ENCODE measurements at regions not wholly inside any gene's neighbourhood (a gene's known extent, or its start where the extent isn't known, plus 50 kb on each side); places are given as distances from the start of the nearest gene placed in this dataset.

DNA sequence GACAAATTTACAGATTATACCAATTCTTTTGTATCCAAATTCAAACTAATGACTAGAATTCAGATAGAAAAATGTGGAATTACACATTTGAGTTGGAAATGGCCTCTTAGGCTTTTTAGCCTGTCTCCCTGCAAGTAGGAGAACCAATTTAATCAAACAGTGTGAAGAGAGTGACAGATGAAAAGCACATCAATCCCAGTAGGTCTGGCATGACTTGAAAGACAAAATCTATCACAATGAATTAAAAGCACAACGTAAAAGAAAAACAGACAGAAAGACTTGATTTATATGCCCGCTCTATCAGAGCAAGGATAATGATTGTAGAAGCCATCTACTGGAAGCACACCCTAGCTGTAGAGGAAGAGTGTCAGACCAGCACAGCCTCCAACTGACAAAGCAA is 1084.4 kb upstream of the SPRY2 start:
- H3K36me3 Mint-ChIP-seq, result no peaks in the 10 kb centered on the region
- ATAC-seq (ENCODE audit: low read depth), result no peak
- H3K4me1 Mint-ChIP-seq, result no peaks in the 10 kb centered on the region
- H3K27ac Mint-ChIP-seq, result no peak overlapping the region
- H3K27me3 Mint-ChIP-seq, result no peaks in the 10 kb centered on the region
- peaks cover 4% of the 10 kb centered on the region for H3K9me3 Mint-ChIP-seq
- no peak overlapping the region for H3K4me3 Mint-ChIP-seq
- no peak for DNase-seq (ENCODE audit: low spot score in 2 of 2)

DNA sequence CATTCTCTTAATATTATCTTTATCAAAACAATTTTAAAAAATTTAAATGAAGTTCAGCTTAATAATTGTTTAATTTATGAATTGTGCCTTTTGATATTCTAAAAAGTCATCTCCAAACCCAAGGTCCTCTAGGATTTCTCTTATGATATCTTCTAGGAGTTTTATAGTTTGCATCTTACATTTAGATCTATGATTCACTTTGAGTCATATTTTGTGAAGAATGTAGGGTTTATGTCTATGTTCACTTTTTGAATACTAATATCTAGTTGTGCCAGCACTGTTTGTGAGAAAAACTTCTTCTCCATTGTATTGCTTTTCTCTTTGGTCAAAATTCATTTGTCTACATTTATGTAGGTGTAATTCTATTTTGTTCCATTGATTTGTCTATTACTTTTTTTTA is 1068.4 kb upstream of the SPRY2 start:
- H3K4me1 Mint-ChIP-seq, result no peaks in the 10 kb centered on the region
- no peaks in the 10 kb centered on the region for H3K27me3 Mint-ChIP-seq
- peaks cover 4% of the 10 kb centered on the region for H3K9me3 Mint-ChIP-seq
- no peak for DNase-seq (ENCODE audit: low spot score in 2 of 2)
- H3K36me3 Mint-ChIP-seq, result no peaks in the 10 kb centered on the region
- no peak for ATAC-seq (ENCODE audit: low read depth)
- no peak overlapping the region for H3K27ac Mint-ChIP-seq
- no peak overlapping the region for H3K4me3 Mint-ChIP-seq

DNA sequence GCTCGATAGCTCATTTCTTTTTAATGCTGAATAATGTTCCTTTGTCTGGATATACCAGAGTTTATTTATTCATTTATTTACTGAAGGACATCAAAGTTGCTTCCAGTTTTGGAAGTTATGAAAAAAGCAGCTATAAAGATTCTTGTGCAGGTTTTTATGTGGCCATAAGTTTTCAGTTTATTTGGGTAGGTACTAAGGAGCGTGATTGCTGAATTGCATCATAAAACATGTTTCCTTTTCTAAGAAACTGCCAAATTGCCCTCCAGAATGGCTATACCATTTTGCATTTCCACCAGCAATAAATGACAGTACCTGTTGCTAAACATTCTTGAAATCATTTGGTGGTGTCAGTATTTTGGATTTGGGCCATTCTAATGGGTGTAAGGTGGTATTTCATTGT is 1067.7 kb upstream of the SPRY2 start:
- no peak overlapping the region for H3K4me3 Mint-ChIP-seq
- DNase-seq (ENCODE audit: low spot score in 2 of 2) (no peak), ATAC-seq (ENCODE audit: low read depth) (no peak)
- H3K4me1 Mint-ChIP-seq, result no peaks in the 10 kb centered on the region
- no peaks in the 10 kb centered on the region for H3K36me3 Mint-ChIP-seq
- H3K27me3 Mint-ChIP-seq, result no peaks in the 10 kb centered on the region
- H3K27ac Mint-ChIP-seq, result no peak overlapping the region
- H3K9me3 Mint-ChIP-seq, result peaks cover 3% of the 10 kb centered on the region

DNA sequence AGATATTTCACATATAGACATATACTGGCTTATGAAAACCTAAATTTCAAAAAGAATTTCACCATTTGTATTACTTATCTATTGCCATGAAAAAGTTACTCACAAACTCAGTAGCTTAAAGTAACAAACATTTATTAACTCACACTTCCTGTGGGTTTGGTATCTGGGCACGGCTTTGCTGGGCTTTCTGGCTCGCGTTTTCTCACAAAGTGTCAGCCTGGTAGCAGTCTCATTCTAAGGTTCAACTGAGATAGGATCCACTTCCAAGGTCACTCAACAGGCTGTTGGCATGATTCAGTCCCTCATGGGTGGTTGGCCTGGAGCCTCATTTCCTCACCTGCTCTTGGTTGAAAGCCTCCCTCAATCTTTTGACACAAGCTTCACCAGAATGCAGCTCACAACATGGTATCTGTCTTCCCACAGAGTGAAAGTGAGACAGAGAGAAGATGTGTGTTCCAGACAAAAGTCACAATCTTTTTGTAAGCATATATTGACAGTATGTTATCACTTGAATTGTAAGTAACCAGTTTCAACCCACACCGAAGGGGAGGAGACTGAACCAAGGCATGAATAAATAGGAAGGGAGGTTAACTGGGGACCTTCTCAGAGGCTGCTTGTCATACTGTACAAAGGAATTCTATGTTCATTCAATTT is 1065.8 kb upstream of the SPRY2 start:
- Mint-ChIP-seq H3K9me3 (peaks cover 3% of the 10 kb centered on the region), H3K4me3 (no peak overlapping the region), H3K36me3 (no peaks in the 10 kb centered on the region), H3K27me3 (no peaks in the 10 kb centered on the region), H3K4me1 (no peaks in the 10 kb centered on the region), H3K27ac (no peak overlapping the region)
- ATAC-seq (ENCODE audit: low read depth) (no peak), DNase-seq (ENCODE audit: low spot score in 2 of 2) (no peak)

DNA sequence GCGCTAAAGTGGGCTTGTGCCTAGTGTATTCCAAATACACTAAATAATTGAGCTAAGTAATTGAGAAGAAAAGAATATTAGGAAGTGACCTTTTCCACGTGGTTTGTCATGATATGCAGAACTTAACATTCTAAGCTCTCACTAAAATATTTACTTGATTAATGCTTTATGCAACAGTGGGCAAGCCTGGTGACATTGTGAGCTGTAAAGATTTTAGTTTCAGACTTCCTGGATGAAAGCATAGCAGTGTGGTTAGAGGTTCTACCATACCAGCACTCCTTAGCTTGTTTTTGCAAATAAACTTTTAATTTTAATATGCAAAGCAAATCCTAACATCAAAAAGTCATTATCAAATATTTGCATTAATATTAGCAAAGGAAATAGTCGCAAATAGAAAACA is 1065.1 kb upstream of the SPRY2 start:
- no peak for ATAC-seq (ENCODE audit: low read depth)
- H3K4me3 Mint-ChIP-seq, result no peak overlapping the region
- DNase-seq (ENCODE audit: low spot score in 2 of 2), result no peak
- no peaks in the 10 kb centered on the region for H3K36me3 Mint-ChIP-seq
- peaks cover 3% of the 10 kb centered on the region for H3K9me3 Mint-ChIP-seq
- no peaks in the 10 kb centered on the region for H3K4me1 Mint-ChIP-seq
- no peaks in the 10 kb centered on the region for H3K27me3 Mint-ChIP-seq
- no peak overlapping the region for H3K27ac Mint-ChIP-seq

DNA sequence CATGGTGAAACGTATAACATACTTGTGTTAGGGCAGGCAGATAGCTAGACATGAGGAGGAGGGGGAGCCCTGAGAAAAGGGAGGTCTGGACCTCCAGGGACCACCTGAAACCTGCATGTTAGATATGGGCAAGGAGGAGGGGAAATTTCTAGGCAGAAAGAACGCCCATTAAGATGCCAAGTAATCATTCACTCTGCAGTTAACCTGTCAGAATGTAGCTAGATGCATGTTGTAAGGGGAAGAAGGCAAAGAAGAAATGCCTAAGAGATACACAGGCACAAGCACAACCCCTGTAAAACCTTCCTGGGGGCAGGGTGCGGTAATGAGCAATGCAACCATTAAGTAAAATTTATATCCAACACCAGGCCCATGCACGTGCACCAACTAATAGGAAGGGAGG is 1055.3 kb upstream of the SPRY2 start:
- H3K4me1 Mint-ChIP-seq, result no peaks in the 10 kb centered on the region
- no peak overlapping the region for H3K4me3 Mint-ChIP-seq
- H3K9me3 Mint-ChIP-seq, result peaks cover 3% of the 10 kb centered on the region
- H3K27me3 Mint-ChIP-seq, result no peaks in the 10 kb centered on the region
- ATAC-seq (ENCODE audit: low read depth), result no peak
- DNase-seq (ENCODE audit: low spot score in 2 of 2), result no peak
- no peaks in the 10 kb centered on the region for H3K36me3 Mint-ChIP-seq
- H3K27ac Mint-ChIP-seq, result no peak overlapping the region

DNA sequence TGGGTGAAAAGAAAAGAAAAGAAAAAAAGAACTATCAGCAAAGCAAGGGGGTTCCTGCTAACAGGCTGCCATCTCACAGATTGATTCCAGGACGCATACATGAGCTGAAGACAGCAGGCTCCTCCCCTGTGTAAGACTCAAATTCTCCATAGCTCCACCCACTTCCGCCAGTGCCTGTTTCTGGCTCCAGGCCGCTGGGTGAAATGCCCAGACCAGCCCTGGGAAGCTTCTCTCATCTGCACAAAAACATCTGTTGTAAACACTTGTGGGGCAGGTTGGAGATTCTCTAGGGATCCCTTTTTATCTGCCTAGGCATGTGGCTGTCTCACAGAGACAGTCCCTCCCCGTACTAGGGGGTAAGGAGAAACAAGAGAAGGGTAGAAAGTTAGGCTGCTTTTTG is 1054.4 kb upstream of the SPRY2 start:
- no peak overlapping the region for H3K4me3 Mint-ChIP-seq
- ATAC-seq (ENCODE audit: low read depth), result no peak
- no peaks in the 10 kb centered on the region for H3K4me1 Mint-ChIP-seq
- H3K9me3 Mint-ChIP-seq, result peaks cover 3% of the 10 kb centered on the region
- DNase-seq (ENCODE audit: low spot score in 2 of 2), result no peak
- H3K36me3 Mint-ChIP-seq, result no peaks in the 10 kb centered on the region
- H3K27ac Mint-ChIP-seq, result no peak overlapping the region
- H3K27me3 Mint-ChIP-seq, result no peaks in the 10 kb centered on the region

DNA sequence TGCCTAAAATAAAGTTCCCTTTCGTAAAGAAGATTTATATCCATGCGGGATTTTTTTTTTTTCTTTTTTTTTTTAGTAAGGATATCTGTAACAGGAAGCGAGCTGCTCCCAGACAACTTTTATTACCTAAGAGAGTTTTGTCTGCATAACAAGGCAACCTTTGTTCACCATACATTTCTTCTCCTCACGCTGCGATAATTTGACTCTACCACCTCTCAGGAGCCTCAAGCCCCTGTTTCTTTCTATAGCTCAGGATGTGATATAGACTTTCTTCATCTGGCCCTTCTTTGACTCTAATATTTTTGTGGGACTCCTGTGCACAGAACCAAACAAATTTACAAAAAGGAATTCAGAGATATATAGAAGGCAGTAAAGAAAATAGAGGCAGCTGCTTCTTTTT is 1053.7 kb upstream of the SPRY2 start:
- H3K27me3 Mint-ChIP-seq, result no peaks in the 10 kb centered on the region
- H3K9me3 Mint-ChIP-seq, result peaks cover 3% of the 10 kb centered on the region
- no peak for DNase-seq (ENCODE audit: low spot score in 2 of 2)
- no peaks in the 10 kb centered on the region for H3K36me3 Mint-ChIP-seq
- no peak overlapping the region for H3K4me3 Mint-ChIP-seq
- no peaks in the 10 kb centered on the region for H3K4me1 Mint-ChIP-seq
- no peak overlapping the region for H3K27ac Mint-ChIP-seq
- no peak for ATAC-seq (ENCODE audit: low read depth)

DNA sequence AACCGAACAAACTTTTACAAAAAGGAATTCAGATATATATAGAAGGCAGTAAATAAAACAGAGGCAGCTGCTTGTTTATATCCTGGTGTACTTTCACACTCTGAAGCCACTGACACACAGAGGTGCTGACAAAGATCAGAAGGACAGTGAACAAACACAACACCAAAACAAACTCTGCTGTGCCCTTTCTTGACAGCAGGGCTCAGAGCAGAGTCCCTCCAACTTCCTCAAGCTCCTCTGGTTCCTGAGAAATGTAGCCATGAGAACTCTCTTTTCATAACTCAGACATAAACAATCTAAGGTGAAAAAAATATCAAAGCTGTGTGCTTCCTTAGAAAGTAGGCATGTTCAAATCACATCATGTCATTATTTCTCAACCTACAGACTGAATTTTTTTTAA is 1052.8 kb upstream of the SPRY2 start:
- Mint-ChIP-seq H3K36me3 (no peaks in the 10 kb centered on the region), H3K4me3 (no peak overlapping the region), H3K9me3 (peaks cover 2% of the 10 kb centered on the region), H3K27ac (no peak overlapping the region), H3K4me1 (no peaks in the 10 kb centered on the region), H3K27me3 (no peaks in the 10 kb centered on the region)
- no peak for DNase-seq (ENCODE audit: low spot score in 2 of 2)
- no peak for ATAC-seq (ENCODE audit: low read depth)

DNA sequence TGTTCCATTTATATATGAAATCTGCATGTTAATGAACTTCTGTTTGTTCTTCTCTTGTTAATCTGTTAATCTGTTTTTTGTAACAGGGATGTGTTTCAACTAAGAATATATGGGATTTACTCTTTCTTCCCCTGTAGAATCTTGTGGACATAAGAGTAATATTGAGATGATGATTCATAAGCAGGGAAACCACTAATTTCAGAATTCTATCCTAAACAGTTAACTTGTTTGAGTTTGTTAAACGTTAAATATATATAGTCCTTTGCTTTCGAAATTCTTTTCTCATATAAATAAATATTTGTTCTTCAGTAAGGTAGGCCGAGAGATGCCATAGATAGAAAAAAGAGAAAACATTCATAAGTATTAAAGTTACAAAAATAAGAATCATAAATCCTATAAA is 1052.2 kb upstream of the SPRY2 start:
- no peaks in the 10 kb centered on the region for H3K36me3 Mint-ChIP-seq
- no peaks in the 10 kb centered on the region for H3K27me3 Mint-ChIP-seq
- H3K27ac Mint-ChIP-seq, result no peak overlapping the region
- H3K9me3 Mint-ChIP-seq, result peaks cover 2% of the 10 kb centered on the region
- no peak overlapping the region for H3K4me3 Mint-ChIP-seq
- no peaks in the 10 kb centered on the region for H3K4me1 Mint-ChIP-seq
- no peak for ATAC-seq (ENCODE audit: low read depth)
- no peak for DNase-seq (ENCODE audit: low spot score in 2 of 2)

DNA sequence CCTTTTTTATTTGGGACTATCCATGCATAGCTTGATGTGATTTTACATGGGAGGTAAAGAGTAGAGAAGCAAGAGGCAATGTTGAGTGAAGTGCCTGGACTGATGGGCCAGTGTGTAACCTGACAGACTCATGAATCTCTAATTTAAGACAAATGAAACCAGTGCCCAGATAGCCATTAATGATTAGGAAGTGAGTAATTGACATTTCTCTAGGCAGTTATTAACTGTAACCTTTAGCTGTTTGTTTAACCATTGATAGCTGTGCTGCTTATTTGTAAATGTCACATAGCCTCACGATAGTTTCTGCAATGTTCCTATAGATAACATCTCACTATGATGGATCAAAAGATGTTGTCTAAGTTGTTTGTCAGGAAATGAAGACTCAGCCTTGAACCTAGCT is 1047.5 kb upstream of the SPRY2 start:
- H3K4me3 Mint-ChIP-seq, result no peak overlapping the region
- DNase-seq (ENCODE audit: low spot score in 2 of 2), result no peak
- no peaks in the 10 kb centered on the region for H3K4me1 Mint-ChIP-seq
- no peak for ATAC-seq (ENCODE audit: low read depth)
- H3K27me3 Mint-ChIP-seq, result no peaks in the 10 kb centered on the region
- H3K27ac Mint-ChIP-seq, result no peak overlapping the region
- peaks cover 3% of the 10 kb centered on the region for H3K9me3 Mint-ChIP-seq
- H3K36me3 Mint-ChIP-seq, result no peaks in the 10 kb centered on the region

DNA sequence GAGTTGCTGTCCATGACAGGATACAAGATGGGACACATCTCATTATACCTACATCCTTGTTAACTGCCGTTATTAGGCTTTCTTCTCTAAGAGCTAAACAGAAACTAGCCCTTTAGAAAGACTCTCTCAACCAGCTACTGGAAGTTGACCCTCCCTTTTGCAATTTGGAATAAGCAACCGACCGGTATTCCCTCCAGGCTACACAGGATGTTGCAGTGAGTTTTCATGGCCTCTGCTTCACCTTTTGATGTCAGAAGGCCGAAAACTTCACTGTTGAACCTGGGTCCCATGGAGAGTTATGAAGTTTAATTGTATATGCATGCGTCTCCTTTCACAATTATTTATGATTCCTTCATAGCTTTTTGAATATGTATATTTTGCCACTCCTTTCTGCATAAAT is 1042.5 kb upstream of the SPRY2 start:
- H3K9me3 Mint-ChIP-seq, result peaks cover 5% of the 10 kb centered on the region
- DNase-seq (ENCODE audit: low spot score in 2 of 2) (no peak), ATAC-seq (ENCODE audit: low read depth) (no peak)
- H3K4me1 Mint-ChIP-seq, result no peaks in the 10 kb centered on the region
- H3K27me3 Mint-ChIP-seq, result no peaks in the 10 kb centered on the region
- no peak overlapping the region for H3K27ac Mint-ChIP-seq
- H3K4me3 Mint-ChIP-seq, result no peak overlapping the region
- no peaks in the 10 kb centered on the region for H3K36me3 Mint-ChIP-seq

DNA sequence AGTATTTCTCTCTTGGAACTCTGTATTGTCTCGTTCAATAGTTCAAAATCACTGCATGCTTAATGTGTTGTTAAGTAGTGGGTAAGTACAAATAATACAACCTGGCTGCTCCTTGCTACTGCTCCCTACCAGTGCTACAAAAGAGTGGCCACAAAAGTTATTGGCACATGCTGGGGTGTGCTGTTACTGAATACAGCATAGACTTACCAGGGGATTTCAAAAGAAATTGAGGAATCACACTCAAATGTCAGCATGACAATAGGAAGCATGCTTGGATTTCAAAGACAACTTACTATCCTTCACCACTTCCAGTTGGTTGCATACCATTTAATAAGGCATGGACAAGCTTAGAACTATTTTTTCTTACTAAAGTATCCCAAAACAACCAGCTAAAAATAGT is 1041.3 kb upstream of the SPRY2 start:
- ATAC-seq (ENCODE audit: low read depth) (no peak), DNase-seq (ENCODE audit: low spot score in 2 of 2) (no peak)
- Mint-ChIP-seq H3K27me3 (no peaks in the 10 kb centered on the region), H3K4me1 (no peaks in the 10 kb centered on the region), H3K4me3 (no peak overlapping the region), H3K36me3 (no peaks in the 10 kb centered on the region), H3K9me3 (peaks cover 5% of the 10 kb centered on the region), H3K27ac (no peak overlapping the region)

DNA sequence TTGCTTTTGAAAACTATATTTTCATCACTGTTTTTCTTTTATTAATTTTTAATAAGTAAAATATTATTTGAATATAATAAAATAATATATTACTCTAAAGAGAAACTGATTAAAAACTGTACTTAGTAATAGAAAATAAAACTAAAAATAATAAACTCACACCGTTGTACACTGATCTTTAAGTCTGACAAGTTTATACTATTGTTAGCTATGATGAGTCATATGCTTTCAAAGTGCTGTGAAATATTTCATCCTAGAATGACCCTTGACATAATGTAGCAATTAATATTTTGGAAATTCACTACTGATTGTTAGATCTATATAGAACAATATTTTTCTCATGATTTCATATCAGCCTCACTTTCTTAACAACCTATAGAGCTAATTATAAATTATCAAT is 1040.6 kb upstream of the SPRY2 start:
- Mint-ChIP-seq H3K4me1 (no peaks in the 10 kb centered on the region), H3K9me3 (peaks cover 5% of the 10 kb centered on the region), H3K27me3 (no peaks in the 10 kb centered on the region)

DNA sequence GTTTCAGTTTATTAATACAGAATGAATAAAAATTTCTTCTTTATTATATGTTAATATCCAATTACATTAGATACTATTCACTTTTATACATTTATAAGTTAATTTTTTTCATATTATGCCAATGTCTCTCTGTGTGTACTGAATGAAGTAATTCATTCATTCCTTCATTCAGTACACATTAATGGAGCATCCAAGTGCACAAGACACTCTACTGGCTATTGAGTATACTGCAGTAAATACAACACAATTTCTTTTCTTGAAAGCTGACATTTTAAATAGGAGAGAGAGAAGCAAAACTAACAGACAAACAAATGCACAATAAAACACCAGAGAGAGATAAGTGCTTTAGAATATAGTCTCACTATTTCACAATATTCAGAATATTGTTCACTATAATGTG is 1038.3 kb upstream of the SPRY2 start:
- Mint-ChIP-seq H3K27me3 (no peaks in the 10 kb centered on the region), H3K9me3 (peaks cover 4% of the 10 kb centered on the region), H3K36me3 (no peaks in the 10 kb centered on the region), H3K4me1 (no peaks in the 10 kb centered on the region), H3K27ac (no peak overlapping the region), H3K4me3 (no peak overlapping the region)
- no peak for DNase-seq (ENCODE audit: low spot score in 2 of 2)
- no peak for ATAC-seq (ENCODE audit: low read depth)

More for the DNA sequence above, 1040.6 kb upstream of the SPRY2 start:
- ATAC-seq (ENCODE audit: low read depth), result no peak
- no peaks in the 10 kb centered on the region for H3K36me3 Mint-ChIP-seq
- H3K27ac Mint-ChIP-seq, result no peak overlapping the region
- no peak for DNase-seq (ENCODE audit: low spot score in 2 of 2)
- H3K4me3 Mint-ChIP-seq, result no peak overlapping the region

All from memory B cell (primary cell).